OCI-LY1 (cell line): ENCODE measurements at regions not wholly inside any gene's neighbourhood (a gene's known extent, or its start where the extent isn't known, plus 50 kb on each side); places are given as distances from the start of the nearest gene placed in this dataset.

Source experiments
- H2AFZ ChIP-seq: fragments of 200-600 bp; sonication (generic), shearing (Covaris generic); 2 replicates; pipeline ENCODE4 v1.6.0; 2014; ENCODE audit warnings: antibody characterized with exemption, mild to moderate bottlenecking, low read length
- H3F3A ChIP-seq: fragments of 200-600 bp; sonication (generic), shearing (Covaris generic); 2 replicates; pipeline ENCODE4 v1.6.0; 2014; ENCODE audit warnings: mild to moderate bottlenecking, antibody characterized with exemption, low read length, moderate library complexity; ENCODE audit not compliant: insufficient read depth
- H3K27ac ChIP-seq: fragments of 200-600 bp; sonication (generic); 2 replicates; pipeline ENCODE4 v1.5.1; 2014; ENCODE audit warnings: low read length, mixed run types, mild to moderate bottlenecking, low read depth; ENCODE audit not compliant: poor library complexity, severe bottlenecking
- H3K27me3 ChIP-seq: fragments of 200-600 bp; sonication (generic); 2 replicates; pipeline ENCODE4 v1.6.0; 2014; ENCODE audit warnings: antibody characterized with exemption, mild to moderate bottlenecking, low read length, moderate library complexity; ENCODE audit not compliant: insufficient read depth
- H3K36me3 ChIP-seq: fragments of 200-600 bp; sonication (generic); 2 replicates; pipeline ENCODE4 v1.6.1; 2014; ENCODE audit warnings: mild to moderate bottlenecking, antibody characterized with exemption, low read length, moderate library complexity, mixed read lengths; ENCODE audit not compliant: insufficient read depth
- H3K4me1 ChIP-seq: fragments of 200-600 bp; sonication (generic); 2 replicates; pipeline ENCODE4 v1.5.1; 2014; ENCODE audit warnings: mild to moderate bottlenecking, low read length, moderate library complexity; ENCODE audit not compliant: insufficient read depth, severe bottlenecking
- H3K4me2 ChIP-seq: fragments of 200-600 bp; sonication (generic), shearing (Covaris generic); 2 replicates; pipeline ENCODE4 v1.6.1; 2014; ENCODE audit warnings: low read length
- H3K4me3 ChIP-seq: fragments of 200-600 bp; sonication (generic); 2 replicates; pipeline ENCODE4 v1.5.1; 2014; ENCODE audit warnings: low read length, low read depth, mild to moderate bottlenecking, mixed read lengths; ENCODE audit not compliant: poor library complexity, severe bottlenecking
- H3K79me2 ChIP-seq: fragments of 200-600 bp; shearing (Covaris generic); 2 replicates; pipeline ENCODE4 v1.6.1; 2016; ENCODE audit warnings: mixed run types, low read length, mixed read lengths; ENCODE audit not compliant: insufficient read depth
- H3K9ac ChIP-seq: fragments of 200-600 bp; sonication (generic), shearing (Covaris generic); 2 replicates; pipeline ENCODE4 v1.6.1; 2014; ENCODE audit warnings: mild to moderate bottlenecking, low read length, mixed read lengths
- H3K9me2 ChIP-seq: fragments of 200-600 bp; sonication (generic), shearing (Covaris generic); 2 replicates; pipeline ENCODE4 v1.6.1; 2014; ENCODE audit warnings: low read depth, mild to moderate bottlenecking, low read length, mixed read lengths
- H3K9me3 ChIP-seq: fragments of 200-600 bp; shearing (Covaris generic); 2 replicates; pipeline ENCODE4 v1.6.1; 2014; ENCODE audit warnings: low read length, mixed read lengths
- H4K20me1 ChIP-seq: fragments of 200-600 bp; sonication (generic), shearing (Covaris generic); 2 replicates; pipeline ENCODE4 v1.6.0; 2016; ENCODE audit warnings: mild to moderate bottlenecking, low read length; ENCODE audit not compliant: insufficient read depth
- EZH2 ChIP-seq: fragments of 200-600 bp; sonication (generic), shearing (Covaris generic); IDR thresholded peaks from 2 replicates; pipeline ENCODE4 v1.8.0; 2017; ENCODE audit warnings: borderline replicate concordance, mixed run types, mild to moderate bottlenecking, antibody characterized with exemption, low read length, moderate library complexity, mixed read lengths
- TF ChIP-seq, protein P1 (sequence below): fragments of 200-600 bp; sonication (generic), shearing (Covaris generic); IDR thresholded peaks from 2 replicates; pipeline ENCODE4 v1.5.1; 2017; ENCODE audit warnings: mild to moderate bottlenecking, antibody characterized with exemption, low read length, moderate library complexity, mixed read lengths

DNA sequence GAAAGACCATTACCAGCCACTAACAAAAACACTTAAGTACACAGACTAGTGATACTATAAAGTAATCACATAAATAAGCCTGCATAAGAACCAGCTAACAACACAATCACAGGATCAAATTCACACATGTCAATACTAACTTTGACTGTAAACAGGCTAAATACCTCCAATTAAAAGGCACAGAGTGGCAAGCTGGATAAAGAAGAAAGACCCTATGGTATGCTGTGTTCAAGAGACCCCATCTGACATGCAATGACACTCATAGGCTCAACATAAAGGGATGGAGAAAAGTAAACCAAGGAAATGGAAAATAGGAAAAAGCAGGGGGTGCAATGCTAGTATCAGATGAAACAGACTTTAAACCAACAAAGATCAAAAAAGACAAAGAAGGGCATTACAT is 631.8 kb upstream of the NOX3 start:
- no peaks in the 10 kb centered on the region for H3F3A ChIP-seq
- H3K79me2 ChIP-seq, result no peaks in the 10 kb centered on the region
- H3K36me3 ChIP-seq, result no peaks in the 10 kb centered on the region
- no peaks in the 10 kb centered on the region for H3K9me3 ChIP-seq
- no peak overlapping the region for H2AFZ ChIP-seq
- H3K27ac ChIP-seq, result no peak overlapping the region
- no peak for TF ChIP-seq EZH2
- TF ChIP-seq, protein P1, sequence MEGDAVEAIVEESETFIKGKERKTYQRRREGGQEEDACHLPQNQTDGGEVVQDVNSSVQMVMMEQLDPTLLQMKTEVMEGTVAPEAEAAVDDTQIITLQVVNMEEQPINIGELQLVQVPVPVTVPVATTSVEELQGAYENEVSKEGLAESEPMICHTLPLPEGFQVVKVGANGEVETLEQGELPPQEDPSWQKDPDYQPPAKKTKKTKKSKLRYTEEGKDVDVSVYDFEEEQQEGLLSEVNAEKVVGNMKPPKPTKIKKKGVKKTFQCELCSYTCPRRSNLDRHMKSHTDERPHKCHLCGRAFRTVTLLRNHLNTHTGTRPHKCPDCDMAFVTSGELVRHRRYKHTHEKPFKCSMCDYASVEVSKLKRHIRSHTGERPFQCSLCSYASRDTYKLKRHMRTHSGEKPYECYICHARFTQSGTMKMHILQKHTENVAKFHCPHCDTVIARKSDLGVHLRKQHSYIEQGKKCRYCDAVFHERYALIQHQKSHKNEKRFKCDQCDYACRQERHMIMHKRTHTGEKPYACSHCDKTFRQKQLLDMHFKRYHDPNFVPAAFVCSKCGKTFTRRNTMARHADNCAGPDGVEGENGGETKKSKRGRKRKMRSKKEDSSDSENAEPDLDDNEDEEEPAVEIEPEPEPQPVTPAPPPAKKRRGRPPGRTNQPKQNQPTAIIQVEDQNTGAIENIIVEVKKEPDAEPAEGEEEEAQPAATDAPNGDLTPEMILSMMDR, result no peak
- no peaks in the 10 kb centered on the region for H3K27me3 ChIP-seq
- no peaks in the 10 kb centered on the region for H3K4me1 ChIP-seq
- H3K9ac ChIP-seq, result no peak overlapping the region
- no peaks in the 10 kb centered on the region for H4K20me1 ChIP-seq
- H3K4me3 ChIP-seq, result no peak overlapping the region
- no peaks in the 10 kb centered on the region for H3K9me2 ChIP-seq
- no peak overlapping the region for H3K4me2 ChIP-seq

DNA sequence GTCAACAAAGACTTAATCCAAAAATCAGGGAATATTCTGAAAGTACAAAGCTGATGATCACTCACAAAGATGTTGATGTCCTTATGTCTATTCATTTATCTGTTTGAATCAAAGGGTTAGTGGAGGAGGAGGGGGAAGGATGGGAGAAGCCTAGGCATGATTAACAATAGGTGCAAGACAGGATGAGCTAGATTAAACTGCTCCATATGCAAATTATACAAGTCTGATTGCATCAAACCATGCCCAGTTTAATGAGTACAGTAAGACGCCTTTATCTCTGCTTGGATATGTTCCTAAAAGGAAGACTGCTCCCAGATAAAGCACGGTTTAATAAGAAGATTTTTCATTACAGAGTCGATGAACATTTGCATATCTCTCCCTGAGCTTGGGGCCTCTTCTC is 626.4 kb upstream of the NOX3 start:
- H3K79me2 ChIP-seq, result no peaks in the 10 kb centered on the region
- no peaks in the 10 kb centered on the region for H4K20me1 ChIP-seq
- H3K27me3 ChIP-seq, result no peaks in the 10 kb centered on the region
- no peaks in the 10 kb centered on the region for H3K9me3 ChIP-seq
- H2AFZ ChIP-seq, result no peak overlapping the region
- H3K4me1 ChIP-seq, result no peaks in the 10 kb centered on the region
- no peaks in the 10 kb centered on the region for H3K36me3 ChIP-seq
- no peaks in the 10 kb centered on the region for H3F3A ChIP-seq
- no peak overlapping the region for H3K4me3 ChIP-seq
- no peak overlapping the region for H3K9ac ChIP-seq
- no peak overlapping the region for H3K27ac ChIP-seq
- TF ChIP-seq EZH2, result no peak
- TF ChIP-seq, protein P1, result no peak
- H3K4me2 ChIP-seq, result no peak overlapping the region
- H3K9me2 ChIP-seq, result no peaks in the 10 kb centered on the region

DNA sequence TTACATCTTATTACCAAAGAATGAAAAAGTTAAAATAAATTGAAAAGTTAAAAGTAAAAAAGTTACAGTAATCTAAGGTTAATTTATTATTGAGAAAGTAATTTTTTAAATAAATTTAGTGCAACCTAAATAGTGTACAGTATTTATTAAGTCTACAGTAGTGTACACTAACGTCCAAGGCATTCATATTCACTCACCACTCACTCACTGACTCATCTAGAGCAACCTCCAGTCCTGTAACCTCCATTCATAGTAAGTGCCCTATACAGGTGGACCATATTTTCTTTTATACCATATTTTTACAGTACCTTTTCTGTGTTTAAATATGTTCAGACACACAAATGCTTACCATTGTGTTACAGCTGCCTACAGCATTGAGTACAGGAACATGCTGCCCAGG is 624.7 kb upstream of the NOX3 start:
- no peak overlapping the region for H3K4me2 ChIP-seq
- H3K27me3 ChIP-seq, result no peaks in the 10 kb centered on the region
- no peaks in the 10 kb centered on the region for H3K9me2 ChIP-seq
- H2AFZ ChIP-seq, result no peak overlapping the region
- H4K20me1 ChIP-seq, result no peaks in the 10 kb centered on the region
- H3K4me3 ChIP-seq, result no peak overlapping the region
- TF ChIP-seq, protein P1, result no peak
- no peak for TF ChIP-seq EZH2
- no peaks in the 10 kb centered on the region for H3K4me1 ChIP-seq
- H3K9me3 ChIP-seq, result no peaks in the 10 kb centered on the region
- H3K79me2 ChIP-seq, result no peaks in the 10 kb centered on the region
- no peaks in the 10 kb centered on the region for H3K36me3 ChIP-seq
- H3F3A ChIP-seq, result no peaks in the 10 kb centered on the region
- H3K27ac ChIP-seq, result no peak overlapping the region
- H3K9ac ChIP-seq, result no peak overlapping the region
